ENCODE measurements at regions not wholly inside any gene's neighbourhood (a gene's known extent, or its start where the extent isn't known, plus 50 kb on each side); places are given as distances from the start of the nearest gene placed in this dataset.

DNA sequence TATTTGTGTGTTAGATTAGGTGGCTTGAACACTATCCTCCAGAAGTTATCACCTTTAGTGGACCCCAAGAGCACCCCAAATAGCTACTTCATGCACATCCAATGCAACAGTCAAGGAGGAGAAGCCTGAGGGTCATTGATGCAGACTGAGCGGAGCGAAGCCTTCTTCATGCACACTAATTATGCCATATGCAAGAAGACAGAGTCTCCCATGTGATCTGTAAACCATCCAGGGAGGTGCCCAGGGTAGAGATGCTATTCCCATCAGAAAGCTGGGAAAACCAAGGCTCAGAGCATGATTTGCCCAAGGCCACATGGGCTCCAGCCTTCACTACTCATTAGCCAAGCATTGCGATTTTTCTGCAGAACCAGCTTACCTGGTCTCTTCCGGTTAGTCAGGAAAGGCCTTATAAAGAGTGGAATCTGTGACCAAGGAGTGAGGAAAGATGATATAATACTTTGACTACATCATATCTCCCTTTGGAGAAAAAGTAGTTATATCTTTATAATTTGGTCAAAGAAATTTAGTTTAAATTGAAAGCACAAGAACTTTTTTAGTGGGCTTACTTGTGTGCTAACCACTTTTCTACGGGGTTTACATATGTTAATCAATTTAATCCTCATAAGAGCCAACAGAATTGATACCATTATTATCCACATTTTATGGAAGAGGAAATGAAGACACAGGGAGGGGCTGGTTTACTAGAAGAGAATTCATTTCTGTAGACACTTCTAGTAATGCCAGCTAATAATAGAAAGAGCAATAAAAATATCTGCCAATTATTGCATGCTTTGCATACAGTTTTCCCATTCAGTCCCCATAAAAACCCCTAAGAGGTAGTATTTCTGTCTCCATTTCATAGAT is 220.0 kb downstream of the ESM1 start:
- no peak for DNase-seq

DNA sequence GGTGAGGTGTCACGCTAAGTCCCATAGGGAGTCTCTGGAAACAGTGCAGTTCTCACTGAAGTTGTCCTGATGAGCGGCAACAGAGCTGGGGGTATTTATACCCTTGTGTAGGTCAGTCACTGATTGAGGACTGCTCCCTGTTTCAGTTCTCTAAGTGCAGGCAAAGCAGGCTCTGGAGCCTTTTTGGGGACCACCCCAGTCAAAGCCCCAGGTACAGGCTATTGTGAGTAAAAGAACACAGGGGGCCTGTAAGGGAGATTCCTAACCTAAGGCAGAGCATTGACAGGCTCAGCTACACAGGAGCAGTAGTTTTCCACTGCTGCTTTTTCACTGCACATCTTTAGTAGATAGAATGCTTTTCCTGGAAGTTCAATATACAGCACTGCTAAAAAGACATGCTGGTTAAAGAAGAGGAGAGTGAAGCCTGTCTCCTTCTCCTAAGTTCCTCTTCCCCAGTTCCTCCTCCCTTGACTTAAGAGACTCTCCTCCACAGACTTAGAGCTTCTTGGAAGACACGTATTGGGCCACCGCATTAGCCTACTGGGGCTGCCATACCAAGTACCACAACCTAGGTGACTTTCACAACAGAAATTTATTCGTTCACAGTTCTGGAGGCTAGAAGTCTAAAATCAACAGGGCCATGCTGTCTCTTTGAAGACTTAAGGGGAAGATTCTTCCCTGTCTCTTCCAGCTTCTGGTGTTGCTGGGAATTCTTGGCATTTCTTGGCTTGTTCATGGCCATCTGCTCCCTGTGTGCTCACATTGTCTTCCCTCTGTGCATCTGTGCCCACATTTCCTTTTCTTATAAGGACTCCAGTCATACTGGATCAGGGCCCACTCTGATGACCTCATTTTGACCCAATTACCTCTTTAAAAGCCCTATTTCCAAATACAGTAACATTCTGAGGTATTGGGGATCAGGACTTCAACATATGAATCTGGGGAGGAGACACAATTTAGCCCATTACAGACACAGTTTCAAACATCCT is 221.0 kb downstream of the ESM1 start:
- no peak for DNase-seq

DNA sequence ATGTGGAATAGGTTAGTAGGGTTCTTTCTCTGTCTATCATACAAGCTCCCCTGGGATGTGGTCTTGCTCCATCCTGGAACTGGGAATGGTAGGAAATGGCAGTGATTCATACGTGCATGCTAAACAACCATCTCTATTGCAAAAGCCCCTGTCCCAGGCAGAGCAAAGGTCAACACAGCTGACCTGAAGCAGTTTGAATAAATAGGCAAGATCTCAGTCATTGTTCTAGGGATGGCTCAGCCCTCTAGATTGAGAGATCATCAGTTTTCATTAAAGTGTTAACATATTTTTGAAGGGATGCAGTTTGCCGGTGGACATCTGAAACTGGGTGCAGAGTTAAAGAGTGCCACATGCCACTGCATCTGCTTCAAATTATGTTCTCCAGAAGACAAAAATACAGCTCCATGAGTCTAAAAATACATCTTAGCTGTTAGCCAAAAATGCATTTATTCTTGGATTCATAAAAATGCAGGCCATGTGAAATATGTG is 224.1 kb downstream of the ESM1 start:
- no peak for DNase-seq

DNA sequence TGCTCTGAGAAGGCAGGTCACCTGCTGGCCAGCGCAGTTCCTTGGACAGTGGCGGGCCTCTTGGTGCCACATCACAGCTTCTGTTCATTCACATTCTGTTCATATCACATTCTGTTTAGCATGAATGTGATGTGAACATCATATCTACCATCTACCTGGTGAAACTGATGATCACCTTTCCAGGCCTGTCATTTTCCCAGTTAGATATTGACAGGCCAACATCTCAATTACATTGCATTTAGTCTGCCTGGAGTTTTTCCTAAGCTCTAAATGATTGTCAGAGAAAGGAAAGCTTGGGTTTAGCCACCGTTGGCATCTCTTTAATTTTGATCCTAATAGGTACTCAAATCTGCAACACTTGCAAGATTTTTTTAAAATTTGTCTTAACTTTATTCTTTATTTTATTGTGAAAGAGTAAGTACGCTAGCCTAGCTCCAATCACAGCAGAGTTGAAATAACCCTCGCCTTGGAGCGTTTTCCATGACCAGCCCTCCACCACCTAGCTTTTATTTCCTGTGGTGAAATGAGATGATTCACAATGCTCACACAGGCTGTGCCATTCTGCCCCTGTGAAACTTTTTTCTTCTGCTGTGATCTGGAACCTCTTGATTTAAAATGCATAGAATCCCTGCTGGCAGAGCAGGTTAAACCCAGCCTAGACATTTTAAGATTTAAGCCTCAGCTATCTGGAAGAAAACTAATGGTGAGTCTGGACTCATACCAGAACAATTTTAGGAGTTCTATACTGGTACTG is 225.0 kb downstream of the ESM1 start:
- DNase-seq, result no peak

DNA sequence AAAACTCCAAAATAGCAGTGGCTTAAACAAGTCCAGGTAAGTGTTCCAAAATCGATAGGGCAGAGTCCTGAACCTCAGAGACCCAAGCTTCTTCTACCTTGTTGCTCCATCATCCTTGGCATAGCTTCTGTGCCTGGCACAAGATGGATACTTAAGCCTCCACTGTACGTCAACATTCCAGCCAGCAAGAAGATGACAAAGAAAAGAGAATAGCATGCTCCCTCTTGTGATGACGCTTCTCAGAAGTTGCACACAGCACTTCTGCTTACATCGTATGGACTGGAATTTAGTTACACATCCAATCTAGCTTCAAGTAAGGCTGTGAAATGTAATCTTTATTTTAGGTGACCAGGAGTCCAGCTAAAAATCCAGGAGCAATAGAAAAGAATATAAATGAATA is 227.4 kb downstream of the ESM1 start:
- no peak for DNase-seq

DNA sequence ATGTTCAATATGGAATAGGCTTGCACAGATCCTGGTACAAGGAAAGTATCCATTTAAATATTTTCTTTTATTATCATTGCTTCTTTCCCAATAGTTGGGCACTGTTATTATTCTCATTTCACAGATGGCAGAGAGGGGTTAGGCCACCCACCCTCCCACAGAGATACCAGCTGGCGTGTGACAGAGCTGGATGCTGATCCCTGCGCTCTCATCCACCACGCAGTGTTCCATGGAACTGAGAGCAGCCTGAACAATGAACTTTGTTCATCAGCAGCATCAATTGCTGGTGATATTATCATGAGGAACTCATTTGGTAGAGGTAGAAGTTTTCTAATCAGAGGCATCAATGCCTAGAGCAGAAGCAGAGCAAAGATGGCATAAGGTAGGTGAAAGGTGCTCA is 227.9 kb downstream of the ESM1 start:
- DNase-seq, result no peak

DNA sequence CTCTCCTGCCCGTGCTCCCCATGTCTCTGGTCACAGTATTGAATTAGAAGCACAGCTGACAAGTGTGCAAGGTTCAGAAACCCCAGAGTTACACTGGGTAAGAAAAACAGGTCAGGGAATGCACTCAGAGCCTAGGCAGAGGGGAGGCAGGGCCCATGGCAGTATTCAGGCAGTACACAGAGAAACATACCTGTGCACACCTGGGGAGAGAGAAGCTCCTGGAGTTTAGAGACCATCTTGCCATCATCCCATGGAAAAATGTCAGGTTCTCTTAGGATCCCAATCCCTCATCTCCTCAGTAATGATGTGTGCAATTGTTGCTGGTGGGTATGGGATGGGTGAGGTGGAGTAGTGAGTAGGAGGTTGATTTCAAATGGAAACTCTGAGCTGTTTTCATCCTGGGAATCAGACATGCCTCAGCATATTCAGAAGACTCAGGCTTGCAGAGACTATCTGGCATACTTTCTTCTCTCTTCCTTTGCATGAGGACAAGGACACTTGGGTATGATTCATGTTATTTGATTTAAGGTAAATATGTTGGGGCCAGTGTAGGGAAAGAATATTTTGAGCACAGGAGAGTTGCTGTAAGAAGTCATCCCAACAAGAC is 228.5 kb downstream of the ESM1 start:
- DNase-seq, result no peak

DNA sequence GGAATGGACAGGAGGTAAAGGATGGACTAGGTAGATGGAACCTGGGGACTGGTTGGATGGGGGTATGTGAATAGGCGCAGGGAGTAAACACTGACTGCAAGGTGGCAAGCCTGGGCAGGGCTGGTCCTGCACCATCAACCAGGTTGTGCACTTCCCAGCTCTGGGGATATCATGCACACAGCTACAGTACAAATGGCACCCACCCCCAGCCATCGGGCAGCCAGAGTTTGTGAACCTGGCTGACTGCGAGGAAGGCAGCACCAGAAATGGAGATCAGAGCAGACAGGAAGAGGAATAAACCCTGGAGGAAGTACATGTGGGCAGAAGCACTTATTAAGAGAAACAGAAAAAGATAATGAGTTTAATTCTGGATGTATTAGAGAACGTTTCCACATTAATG is 229.1 kb downstream of the ESM1 start:
- no peak for DNase-seq

DNA sequence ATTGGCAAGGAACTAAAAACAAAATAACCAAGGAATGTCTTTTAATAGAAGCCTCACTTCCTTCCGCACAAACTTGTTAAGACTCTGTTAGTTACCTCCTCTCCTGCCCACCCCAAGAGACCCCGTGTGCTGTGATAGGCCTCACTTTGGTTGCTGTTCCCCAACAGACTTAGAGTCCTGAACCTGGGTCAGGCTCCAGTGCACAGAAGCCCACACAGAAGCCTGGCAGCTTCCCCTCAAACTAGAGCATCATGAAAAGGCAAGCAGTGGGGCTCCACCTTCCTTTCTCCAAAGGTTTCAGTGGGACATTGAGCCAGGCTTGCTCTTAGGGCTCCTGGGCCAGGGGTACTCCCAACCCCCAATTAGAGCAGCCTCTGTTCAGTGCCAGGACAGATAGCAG is 230.5 kb downstream of the ESM1 start:
- no peak for DNase-seq

DNA sequence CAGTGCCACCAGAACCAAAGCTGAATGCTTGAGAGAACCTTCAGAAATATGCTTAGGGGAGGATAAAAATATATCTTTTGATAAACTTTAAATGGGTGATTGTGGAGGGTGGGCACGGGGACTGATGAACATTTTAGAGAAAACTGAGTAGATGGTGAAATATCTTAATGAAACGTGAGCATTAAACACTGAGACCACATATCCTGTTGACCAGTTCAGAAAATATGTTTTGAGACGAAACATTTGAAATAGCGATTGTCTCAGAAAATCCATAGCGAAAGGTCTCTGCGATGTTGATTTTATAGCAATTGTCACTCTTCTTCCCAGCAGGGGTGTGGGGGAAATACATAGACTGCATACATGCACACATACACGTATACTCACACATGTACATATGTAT is 231.0 kb downstream of the ESM1 start:
- no peak for DNase-seq

DNA sequence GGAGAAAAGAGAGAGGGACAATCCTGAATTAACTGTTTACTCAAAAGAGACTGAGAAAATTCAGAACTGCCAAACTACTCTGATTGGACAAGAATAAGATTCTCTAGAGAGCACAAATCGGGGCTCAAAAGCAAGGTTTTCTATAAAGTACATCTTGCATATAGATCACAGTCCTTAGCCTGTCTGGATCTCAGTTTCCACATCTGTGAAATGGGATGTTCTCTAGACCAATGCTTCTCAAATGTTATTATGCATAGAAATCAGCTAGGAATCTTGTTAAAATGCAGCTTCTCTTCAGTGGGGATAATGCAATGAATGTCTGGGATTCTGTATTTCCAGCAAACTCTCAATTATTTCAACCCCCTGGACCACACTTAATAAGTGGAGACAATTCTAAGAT is 231.6 kb downstream of the ESM1 start:
- DNase-seq, result no peak

DNA sequence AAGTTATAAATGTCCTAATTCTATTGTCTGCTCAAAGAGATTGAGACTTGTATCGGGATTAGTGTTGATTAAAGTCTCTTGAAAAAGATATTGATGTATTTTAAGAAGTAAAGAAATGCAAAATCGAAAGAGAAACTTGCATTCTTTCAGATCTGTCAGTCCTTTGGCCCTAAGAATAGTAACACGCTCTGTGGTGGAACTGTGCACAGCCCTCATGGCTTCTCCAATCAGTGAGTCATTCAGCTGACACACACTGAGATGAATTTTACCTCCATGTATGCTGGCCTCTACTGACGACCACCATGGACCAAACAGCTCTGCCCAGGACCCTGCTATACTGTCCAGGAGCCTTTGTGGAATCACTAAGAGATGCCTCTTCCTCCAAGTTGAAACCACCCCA is 232.4 kb downstream of the ESM1 start:
- DNase-seq, result no peak

DNA sequence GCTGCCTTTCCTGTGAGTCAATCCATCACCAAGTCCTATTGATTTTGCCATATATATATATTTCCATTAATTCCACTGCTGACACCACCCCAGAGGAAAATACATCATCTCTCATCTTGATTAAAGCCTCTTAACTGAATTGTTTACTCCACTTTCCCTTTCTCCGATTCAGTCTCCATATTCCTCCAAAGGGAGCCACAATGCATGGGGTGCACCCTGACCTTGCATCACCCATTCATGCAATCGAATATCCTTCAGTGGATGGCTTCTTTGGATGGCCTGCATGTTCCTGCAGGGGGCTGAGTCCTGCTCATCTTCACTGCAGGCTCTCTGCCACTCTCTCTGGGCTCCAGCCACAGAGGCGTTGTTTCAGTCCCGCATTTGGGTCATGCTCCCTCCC is 231.0 kb downstream of the SNX18 start:
- no peak for DNase-seq

DNA sequence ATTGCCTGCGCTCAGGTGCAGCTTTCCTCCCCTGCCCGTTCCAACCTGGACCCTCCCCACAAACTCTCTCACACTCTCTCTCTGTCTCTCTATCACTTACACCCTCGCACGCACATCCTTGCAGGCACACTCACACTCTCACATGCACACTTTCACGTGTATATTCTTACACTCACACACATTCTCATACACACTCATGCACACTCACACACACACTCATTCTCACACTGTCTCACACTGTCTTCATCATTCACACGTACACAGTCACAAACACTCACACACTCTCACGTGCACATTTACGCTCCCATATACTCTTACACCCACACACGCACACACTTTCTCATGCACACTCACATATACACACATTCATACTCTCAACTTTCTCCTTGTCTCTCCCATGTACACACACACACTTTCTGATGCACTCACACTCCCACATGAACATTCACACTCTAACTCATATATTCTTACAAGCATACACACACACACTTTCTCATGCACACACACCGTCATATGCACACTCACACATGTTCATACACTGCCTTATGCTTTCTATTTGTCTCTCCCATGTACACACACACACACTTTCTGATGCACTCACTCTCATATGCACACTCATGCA is 229.3 kb downstream of the SNX18 start:
- DNase-seq, result no peak

DNA sequence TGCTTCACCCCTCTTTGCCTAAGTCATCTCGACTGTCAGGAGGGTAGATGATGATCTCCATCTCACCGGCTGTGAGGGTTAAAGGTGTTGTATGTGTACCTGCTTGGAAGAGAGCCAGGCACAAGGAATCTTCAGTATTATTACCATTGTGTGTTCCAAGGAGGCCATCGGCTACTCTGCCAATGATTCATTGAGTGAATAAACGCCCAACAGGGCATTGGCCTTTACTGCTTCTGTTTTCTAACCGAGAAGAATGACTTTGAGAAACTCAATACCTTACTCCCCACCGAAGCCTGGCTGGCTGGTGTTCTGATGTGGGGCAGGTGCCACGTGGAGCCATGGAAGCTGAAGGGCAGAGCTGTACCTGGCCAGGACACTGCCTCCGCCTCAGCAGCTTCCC is 228.8 kb downstream of the SNX18 start:
- no peak for DNase-seq

DNA sequence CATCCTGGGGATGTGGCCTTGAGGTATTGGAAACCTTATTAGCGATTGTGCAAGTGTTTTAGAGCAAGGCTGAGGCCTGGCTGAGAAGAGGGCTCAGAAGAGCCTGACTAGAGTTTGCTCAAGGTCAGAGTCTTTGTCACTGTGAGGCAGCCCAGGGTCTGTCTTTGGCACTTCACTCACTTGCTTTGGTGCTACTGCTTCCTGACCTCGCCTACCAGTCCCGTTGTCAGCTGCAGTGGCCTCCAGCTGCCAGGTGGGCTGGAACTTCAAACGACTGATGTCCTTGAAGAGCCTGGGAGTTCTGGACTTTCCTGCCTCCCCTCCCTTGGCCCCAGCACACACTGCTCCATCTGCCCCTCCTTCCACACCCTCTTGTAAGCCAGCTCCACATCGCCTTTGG is 228.0 kb downstream of the SNX18 start:
- no peak for DNase-seq

DNA sequence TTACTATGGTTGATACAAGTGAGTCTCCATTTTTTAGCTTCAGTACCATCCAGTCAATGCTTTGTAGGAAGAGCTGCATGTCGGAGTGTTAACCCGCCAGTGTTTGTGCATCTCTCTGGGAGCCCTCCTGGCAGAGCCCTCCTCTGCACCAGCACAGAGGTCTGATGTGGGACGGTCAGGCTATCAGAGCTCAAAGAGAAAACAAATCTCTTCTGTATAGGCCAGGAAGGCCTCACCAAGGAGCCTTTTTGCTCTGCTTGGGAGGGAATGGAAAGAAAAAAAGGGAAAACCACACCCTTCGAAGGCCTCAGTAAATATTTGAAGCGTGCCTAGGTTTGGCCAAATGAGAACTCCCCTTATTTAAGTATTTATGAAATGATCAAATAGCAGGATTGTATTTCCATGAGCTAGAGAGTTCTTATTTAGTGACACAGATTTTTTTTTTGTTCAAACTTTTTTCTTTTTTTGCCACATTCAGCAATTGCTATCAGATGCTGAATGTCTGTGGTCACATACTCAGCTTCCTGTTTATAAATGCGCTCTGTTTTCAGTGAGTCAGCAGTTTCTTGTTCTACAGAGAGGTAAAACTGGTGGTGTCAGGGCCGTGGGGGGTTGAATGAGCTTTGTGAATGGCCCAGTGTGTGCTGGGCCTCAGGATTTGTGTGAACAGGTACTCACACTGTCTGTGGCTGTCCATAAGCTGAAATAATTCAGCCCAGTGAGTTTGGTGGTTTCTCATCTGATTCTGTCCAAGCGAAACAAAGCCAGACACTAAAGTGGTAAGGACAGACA is 226.6 kb downstream of the SNX18 start:
- DNase-seq, result no peak

DNA sequence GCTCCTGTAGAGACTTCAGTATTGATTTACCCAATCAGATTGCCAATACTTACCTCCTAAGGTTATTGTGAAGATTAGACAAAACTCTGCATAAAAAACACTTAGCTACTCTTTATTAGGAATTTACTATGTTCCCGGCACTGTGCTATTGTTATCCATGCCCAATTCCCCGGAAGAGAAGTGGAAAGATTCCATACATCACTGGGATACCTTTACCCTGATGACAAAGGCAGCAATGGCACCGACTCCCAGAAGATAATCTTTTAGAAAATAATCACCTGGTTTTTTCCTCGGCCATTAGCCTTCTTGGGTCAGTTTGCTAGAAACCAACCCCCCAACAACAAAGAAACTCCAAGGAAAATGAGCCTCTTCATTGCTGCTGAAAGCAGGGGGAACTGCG is 226.0 kb downstream of the SNX18 start:
- no peak for DNase-seq

DNA sequence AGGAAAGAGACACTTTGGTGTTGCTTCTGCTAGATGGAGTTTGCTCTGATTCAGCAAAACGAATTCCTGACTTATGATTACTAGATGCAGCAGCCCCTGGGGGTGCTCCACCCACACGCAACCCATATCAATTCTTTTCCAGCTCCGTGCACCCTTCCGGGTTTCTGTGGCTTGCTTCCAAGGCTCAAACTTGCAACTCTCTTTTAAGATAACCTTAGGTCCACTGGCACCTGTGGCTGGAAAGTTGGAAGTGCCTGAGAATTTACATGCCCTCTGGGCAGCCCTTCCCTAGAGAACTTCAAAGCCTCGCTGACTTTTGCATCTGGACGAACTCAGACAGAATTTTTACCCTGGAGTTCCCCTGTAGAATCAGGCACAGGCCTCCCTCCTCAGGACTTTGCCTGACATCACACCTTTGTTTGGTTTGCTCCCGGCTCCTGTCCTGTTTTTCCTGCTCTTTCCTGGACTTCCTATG is 224.9 kb downstream of the SNX18 start:
- DNase-seq, result no peak

DNA sequence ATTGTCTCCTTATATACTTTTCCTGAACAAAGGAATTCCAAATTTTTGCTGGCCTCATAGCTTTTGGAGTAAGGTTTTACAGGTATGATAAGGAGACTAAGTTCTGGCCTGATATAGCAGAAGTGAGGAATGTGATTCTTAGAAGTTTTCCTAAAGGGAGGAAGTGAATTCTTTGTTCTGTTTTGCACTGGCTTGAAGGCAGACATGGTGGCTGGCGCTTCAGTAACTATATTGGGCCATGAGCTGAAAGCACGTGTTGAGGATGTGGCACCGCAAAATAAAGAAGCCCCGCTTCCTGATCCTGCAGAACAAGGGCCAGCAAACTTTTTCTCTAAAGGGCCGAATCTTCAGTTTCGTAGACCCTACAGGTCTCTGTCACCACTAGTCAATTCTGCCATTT is 224.2 kb downstream of the SNX18 start:
- no peak for DNase-seq

DNA sequence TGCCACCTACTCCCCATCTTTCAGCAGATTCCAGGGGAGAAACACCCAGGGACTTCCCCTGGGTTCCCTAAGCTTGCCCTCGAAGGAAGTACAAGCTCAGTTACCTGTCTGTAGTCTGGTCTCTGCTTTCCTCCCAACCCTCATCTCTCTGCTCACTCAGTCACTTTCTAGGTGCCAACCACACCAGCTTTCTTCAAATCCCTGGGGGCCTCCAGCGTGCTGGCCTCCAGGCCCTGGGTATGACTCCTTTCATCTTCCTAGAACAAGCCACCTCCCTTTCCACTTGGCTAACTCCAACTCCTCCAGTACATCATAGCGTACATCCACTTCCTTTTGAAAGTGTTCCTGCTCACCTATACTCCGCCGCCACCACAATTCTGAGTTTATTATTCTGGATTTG is 222.6 kb downstream of the SNX18 start:
- DNase-seq, result no peak
